OCI-LY3 (cell line): ENCODE measurements at regions not wholly inside any gene's neighbourhood (a gene's known extent, or its start where the extent isn't known, plus 50 kb on each side); places are given as distances from the start of the nearest gene placed in this dataset.

Source experiments
- H2AFZ ChIP-seq: fragments of 200-600, 300-600 bp; shearing (Covaris generic); 2 replicates; pipeline ENCODE4 v1.6.0; 2014; ENCODE audit warnings: antibody characterized with exemption, low read depth, low read length
- H3K27ac ChIP-seq: fragments of 200-600, 300-600 bp; sonication (generic); 2 replicates; pipeline ENCODE4 v1.5.1; 2014; ENCODE audit warnings: mild to moderate bottlenecking, low read length, moderate library complexity, mixed read lengths
- H3K27me3 ChIP-seq: fragments of 200-600, 300-600 bp; sonication (generic); 2 replicates; pipeline ENCODE4 v1.6.1; 2014; ENCODE audit warnings: low read depth, low read length, mixed read lengths
- H3K36me3 ChIP-seq: fragments of 200-600, 300-600 bp; sonication (generic); replicated peaks from 2 replicates; pipeline ENCODE3; 2014; ENCODE audit warnings: low read depth, low read length, mixed read lengths
- H3K4me1 ChIP-seq: fragments of 300-600, 200-600 bp; sonication (generic); 2 replicates; pipeline ENCODE4 v1.6.1; 2014; ENCODE audit warnings: low read length, mixed read lengths
- H3K4me2 ChIP-seq: fragments of 200-600, 300-600 bp; sonication (generic); 2 replicates; pipeline ENCODE4 v1.6.1; 2014; ENCODE audit warnings: low read length, mixed read lengths
- H3K4me3 ChIP-seq: fragments of 300-600, 200-600 bp; sonication (generic); 2 replicates; pipeline ENCODE4 v1.5.1; 2014; ENCODE audit warnings: antibody characterized with exemption, mild to moderate bottlenecking, low read length, moderate library complexity
- H3K79me2 ChIP-seq: fragments of 300-600, 200-600 bp; shearing (Covaris generic); 2 replicates; pipeline ENCODE4 v1.6.1; 2014; ENCODE audit warnings: mild to moderate bottlenecking, low read length, mixed read lengths
- H3K9ac ChIP-seq: fragments of 300-600, 200-600 bp; shearing (Covaris generic); 2 replicates; pipeline ENCODE4 v1.6.0; 2014; ENCODE audit warnings: mild to moderate bottlenecking, low read length, moderate library complexity
- H3K9me3 ChIP-seq: fragments of 200-600, 300-600 bp; shearing (Covaris generic); 2 replicates; pipeline ENCODE4 v1.6.1; 2014; ENCODE audit warnings: low read length, mixed read lengths; ENCODE audit not compliant: insufficient read depth
- H4K20me1 ChIP-seq: fragments of 200-600, 300-600 bp; sonication (generic); 2 replicates; pipeline ENCODE4 v1.6.1; 2016; ENCODE audit warnings: low read length, mixed read lengths; ENCODE audit not compliant: insufficient read depth
- CTCF ChIP-seq: fragments of 200-600, 300-600 bp; sonication (generic); IDR thresholded peaks from 2 replicates; pipeline ENCODE4 v1.5.1; 2014; ENCODE audit warnings: antibody characterized with exemption, low read length, low read depth
- EZH2phosphoT487 ChIP-seq: fragments of 200-600 bp; shearing (Covaris generic); IDR thresholded peaks from 2 replicates; pipeline ENCODE4 v1.6.1; 2018; ENCODE audit warnings: antibody characterized with exemption, mixed run types, low read depth

GRCh38 chr1:244212797-244213475 is 161.9 kb downstream of the ZBTB18 start:
- no peak overlapping the region for H3K4me3 ChIP-seq
- no peaks in the 10 kb centered on the region for H3K36me3 ChIP-seq
- no peak overlapping the region for H3K9ac ChIP-seq
- no peak overlapping the region for H3K4me2 ChIP-seq
- no peak for TF ChIP-seq EZH2phosphoT487
- no peak for TF ChIP-seq CTCF
- no peak overlapping the region for H2AFZ ChIP-seq
- H3K27me3 ChIP-seq = peaks cover 31% of the 10 kb centered on the region
- peaks cover 2% of the 10 kb centered on the region; the same call in 1 of the 2 replicates for H3K4me1 ChIP-seq
- H3K79me2 ChIP-seq = no peaks in the 10 kb centered on the region
- H3K27ac ChIP-seq = no peak overlapping the region
- no peaks in the 10 kb centered on the region for H4K20me1 ChIP-seq
- H3K9me3 ChIP-seq = no peaks in the 10 kb centered on the region

- H4K20me1 ChIP-seq = no peaks in the 10 kb centered on the region
- peaks cover 36% of the 10 kb centered on the region for H3K27me3 ChIP-seq
- H2AFZ ChIP-seq = no peak overlapping the region
- H3K9me3 ChIP-seq = no peaks in the 10 kb centered on the region
- no peaks in the 10 kb centered on the region for H3K79me2 ChIP-seq
- H3K27ac ChIP-seq = no peak overlapping the region
- no peak overlapping the region for H3K4me2 ChIP-seq
- no peak overlapping the region for H3K9ac ChIP-seq
- no peak for TF ChIP-seq CTCF
- no peak overlapping the region for H3K4me3 ChIP-seq
- no peaks in the 10 kb centered on the region for H3K36me3 ChIP-seq
- H3K4me1 ChIP-seq = peaks cover 2% of the 10 kb centered on the region; the same call in 1 of the 2 replicates
These were observed 163.2 kb downstream of the ZBTB18 start for GRCh38 chr1:244214009-244214967.

- H3K79me2 ChIP-seq = no peaks in the 10 kb centered on the region
- no peak overlapping the region for H3K4me3 ChIP-seq
- TF ChIP-seq CTCF = no peak
- no peak for TF ChIP-seq EZH2phosphoT487
- H2AFZ ChIP-seq = no peak overlapping the region
- H3K9me3 ChIP-seq = no peaks in the 10 kb centered on the region
- no peak overlapping the region for H3K4me2 ChIP-seq
- H3K9ac ChIP-seq = no peak overlapping the region
- H4K20me1 ChIP-seq = no peaks in the 10 kb centered on the region
- no peaks in the 10 kb centered on the region for H3K4me1 ChIP-seq
- peaks cover 50% of the 10 kb centered on the region for H3K27me3 ChIP-seq
- H3K36me3 ChIP-seq = no peaks in the 10 kb centered on the region
- no peak overlapping the region for H3K27ac ChIP-seq
These were observed 165.8 kb downstream of the ZBTB18 start for GRCh38 chr1:244216836-244217235.

GRCh38 chr1:244217711-244218110 is 166.6 kb downstream of the ZBTB18 start:
- Histone ChIP-seq H3K4me3 (no peak overlapping the region), H3K79me2 (no peaks in the 10 kb centered on the region), H2AFZ (no peak overlapping the region), H3K27me3 (peaks cover 50% of the 10 kb centered on the region), H3K36me3 (no peaks in the 10 kb centered on the region), H3K9ac (no peak overlapping the region), H4K20me1 (no peaks in the 10 kb centered on the region), H3K4me2 (no peak overlapping the region), H3K9me3 (no peaks in the 10 kb centered on the region), H3K27ac (no peak overlapping the region), H3K4me1 (no peaks in the 10 kb centered on the region)
- TF ChIP-seq EZH2phosphoT487 = no peak
- no peak for TF ChIP-seq CTCF
